Upper lobe of right lung (tissue), 1 donor: ENCODE measurements at regions not wholly inside any gene's neighbourhood (a gene's known extent, or its start where the extent isn't known, plus 50 kb on each side); places are given as distances from the start of the nearest gene placed in this dataset.

Experiments used
- ATAC-seq: fragments of 200-7000 bp; cut with Tn5 transposase; one replicate; pipeline ENCODE4 v1.9.1; 2020; ENCODE audit warnings: mild to moderate bottlenecking, moderate library complexity
- DNase-seq: peaks from one replicate; pipeline ENCODE4 v3.0.0-alpha.2; 2020
- H3K27ac ChIP-seq: fragments of 200-600 bp; one replicate; pipeline ENCODE4 v1.8.0; 2022
- H3K27me3 ChIP-seq: fragments of 200-600 bp; one replicate; pipeline ENCODE4 v1.8.0; 2022; ENCODE audit warnings: mild to moderate bottlenecking
- H3K36me3 ChIP-seq: fragments of 200-600 bp; one replicate; pipeline ENCODE4 v1.8.0; 2022
- H3K4me1 ChIP-seq: fragments of 200-600 bp; one replicate; pipeline ENCODE4 v1.8.0; 2022
- H3K4me3 ChIP-seq: fragments of 200-600 bp; one replicate; pipeline ENCODE4 v1.8.0; 2022; ENCODE audit warnings: mild to moderate bottlenecking
- H3K9me3 ChIP-seq: fragments of 200-600 bp; one replicate; pipeline ENCODE4 v1.8.0; 2022
- CTCF ChIP-seq: fragments of 200-600 bp; IDR thresholded peaks from one replicate; pipeline ENCODE4 v1.8.0; 2022; ENCODE audit warnings: antibody characterized with exemption
- intact Hi-C: fragments of 100-400 bp; cut with DNase I; formaldehyde crosslinking; loops from one replicate; pipeline ENCODE4 v1.11.0; 2022
- donor health status: DM: no; HTN: yes; CAD: no; lungs with severe emphysema.

- ATAC-seq (no peak), DNase-seq (no peak)
- Histone ChIP-seq H3K27me3 (peaks cover 9% of the 10 kb centered on the region), H3K4me1 (no peaks in the 10 kb centered on the region), H3K27ac (no peak overlapping the region), H3K4me3 (no peak overlapping the region), H3K36me3 (no peaks in the 10 kb centered on the region), H3K9me3 (no peaks in the 10 kb centered on the region)
- intact Hi-C loops = no loop called here
- TF ChIP-seq CTCF = no peak
Measured at GRCh38 chr11:119529063-119529845, 106.3 kb upstream of the THY1 start.

- no peak overlapping the region for H3K27ac ChIP-seq
- ATAC-seq = no peak
- H3K36me3 ChIP-seq = no peaks in the 10 kb centered on the region
- H3K4me3 ChIP-seq = no peak overlapping the region
- H3K9me3 ChIP-seq = no peaks in the 10 kb centered on the region
- H3K27me3 ChIP-seq = no peaks in the 10 kb centered on the region
- DNase-seq = no peak
- intact Hi-C loops = no loop called here
- no peaks in the 10 kb centered on the region for H3K4me1 ChIP-seq
- TF ChIP-seq CTCF = no peak
Measured at GRCh38 chr11:119525867-119526196, 102.9 kb upstream of the THY1 start.

DNA sequence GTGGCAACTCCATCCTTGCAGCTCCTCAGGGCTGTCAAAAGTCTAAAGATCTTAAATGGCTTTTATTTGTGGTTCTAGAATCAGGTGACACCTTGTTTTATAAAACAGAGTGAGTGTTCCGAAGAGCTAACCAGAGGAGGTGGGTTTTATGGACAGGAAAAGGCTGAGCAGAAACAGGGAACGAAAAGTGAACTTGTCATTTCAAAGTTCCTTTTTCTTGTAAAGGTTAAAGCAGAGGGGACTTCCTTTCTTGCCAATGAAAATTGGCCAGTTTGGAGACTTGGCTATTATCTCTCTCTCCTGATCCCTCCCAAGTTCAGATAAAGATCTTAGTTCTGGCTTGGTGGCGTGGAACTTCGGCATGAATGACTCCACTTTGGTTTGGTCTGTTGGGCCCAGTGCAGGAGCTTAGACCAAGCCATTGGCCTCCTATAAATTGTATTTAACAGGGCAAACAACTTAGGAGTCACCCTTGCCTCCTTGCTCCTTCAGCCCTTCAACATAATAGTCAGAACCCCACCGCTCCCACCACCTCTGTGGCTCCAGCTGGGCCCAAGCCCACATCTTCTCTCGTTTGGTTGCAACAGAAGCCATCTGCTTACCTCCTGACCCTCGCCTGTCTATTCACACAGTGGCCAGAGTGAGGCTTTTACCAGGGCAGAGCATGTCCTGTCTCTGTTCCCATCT, 102.4 kb upstream of the THY1 start:
- ATAC-seq = no peak
- intact Hi-C loops = no loop called here
- Histone ChIP-seq H3K9me3 (no peaks in the 10 kb centered on the region), H3K27me3 (no peaks in the 10 kb centered on the region), H3K4me1 (no peaks in the 10 kb centered on the region), H3K4me3 (no peak overlapping the region), H3K36me3 (no peaks in the 10 kb centered on the region), H3K27ac (no peak overlapping the region)
- no peak for TF ChIP-seq CTCF
- no peak for DNase-seq

DNA sequence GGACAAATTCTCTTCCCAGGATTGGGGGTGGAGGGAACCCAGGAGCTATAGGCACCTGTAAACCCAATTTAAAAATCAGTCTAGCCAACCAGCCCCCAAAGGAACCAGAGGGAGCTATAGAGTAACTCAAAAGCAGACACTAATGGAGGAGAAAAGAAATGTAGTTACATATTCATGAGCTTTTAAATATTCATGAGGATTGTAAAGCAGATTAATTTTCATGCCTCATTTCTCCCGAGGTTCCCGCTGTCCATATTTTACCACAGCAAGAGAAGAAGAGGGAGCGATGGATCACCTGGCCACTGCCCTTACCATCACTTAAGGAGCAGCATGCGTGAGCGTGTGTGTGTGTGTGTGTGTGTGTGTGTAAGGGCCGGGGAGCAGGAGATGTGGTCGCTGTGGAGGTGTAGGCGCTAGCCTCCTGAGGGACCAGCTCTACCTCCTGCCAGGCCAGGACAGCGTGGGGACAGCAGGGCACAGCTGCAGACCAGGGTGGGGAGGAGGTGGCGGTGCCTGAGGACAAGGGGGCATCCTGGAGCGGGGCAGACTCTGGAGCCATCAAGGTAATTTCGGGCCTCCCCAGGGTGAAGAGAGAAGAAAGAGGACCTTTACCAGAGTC, 100.7 kb upstream of the THY1 start:
- intact Hi-C loops = no loop called here
- no peak for ATAC-seq
- DNase-seq = no peak
- H3K36me3 ChIP-seq = no peaks in the 10 kb centered on the region
- H3K4me3 ChIP-seq = no peak overlapping the region
- H3K27ac ChIP-seq = no peak overlapping the region
- H3K9me3 ChIP-seq = no peaks in the 10 kb centered on the region
- TF ChIP-seq CTCF = no peak
- no peaks in the 10 kb centered on the region for H3K27me3 ChIP-seq
- H3K4me1 ChIP-seq = no peaks in the 10 kb centered on the region

DNA sequence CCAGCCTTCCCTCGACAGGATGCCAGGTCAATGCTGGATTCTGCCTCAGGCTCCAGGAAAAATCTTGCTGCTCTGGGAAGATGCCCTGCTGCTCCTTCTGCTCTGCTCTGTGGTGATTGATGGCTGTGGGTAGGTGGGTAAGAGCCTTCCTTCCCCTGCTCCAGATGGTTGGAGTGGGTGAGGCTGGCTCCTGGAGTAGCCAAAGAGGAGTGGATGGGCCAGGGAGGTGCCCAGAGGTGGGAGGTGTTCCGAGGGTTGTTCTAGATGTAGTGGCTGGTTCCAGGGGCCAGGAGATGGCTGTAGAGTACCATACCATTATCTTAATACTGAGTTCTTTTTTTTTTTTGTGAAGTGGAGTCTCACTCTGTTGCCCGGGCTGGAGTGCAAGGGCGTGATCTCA, 99.6 kb upstream of the THY1 start:
- H3K9me3 ChIP-seq = no peaks in the 10 kb centered on the region
- ATAC-seq (no peak), DNase-seq (no peak)
- TF ChIP-seq CTCF = no peak
- no peaks in the 10 kb centered on the region for H3K4me1 ChIP-seq
- intact Hi-C loops = no loop called here
- H3K27me3 ChIP-seq = no peaks in the 10 kb centered on the region
- no peaks in the 10 kb centered on the region for H3K36me3 ChIP-seq
- H3K4me3 ChIP-seq = no peak overlapping the region
- H3K27ac ChIP-seq = no peak overlapping the region
